HG02588 (cell line): ENCODE measurements at regions not wholly inside any gene's neighbourhood (a gene's known extent, or its start where the extent isn't known, plus 50 kb on each side); places are given as distances from the start of the nearest gene placed in this dataset.

Experiments
- ATAC-seq: cut with Tn5 transposase; IDR thresholded peaks from one replicate; pipeline ENCODE4 v1.9.1; 2021; ENCODE audit warnings: mild to moderate bottlenecking, moderate library complexity; ENCODE audit not compliant: unreplicated experiment

- ATAC-seq = no peak
Measured at GRCh38 chr14:100436745-100437406, 113.7 kb downstream of the SLC25A47 start.

- no peak for ATAC-seq
Measured at GRCh38 chr14:100438271-100438670, 115.1 kb downstream of the SLC25A47 start.

DNA sequence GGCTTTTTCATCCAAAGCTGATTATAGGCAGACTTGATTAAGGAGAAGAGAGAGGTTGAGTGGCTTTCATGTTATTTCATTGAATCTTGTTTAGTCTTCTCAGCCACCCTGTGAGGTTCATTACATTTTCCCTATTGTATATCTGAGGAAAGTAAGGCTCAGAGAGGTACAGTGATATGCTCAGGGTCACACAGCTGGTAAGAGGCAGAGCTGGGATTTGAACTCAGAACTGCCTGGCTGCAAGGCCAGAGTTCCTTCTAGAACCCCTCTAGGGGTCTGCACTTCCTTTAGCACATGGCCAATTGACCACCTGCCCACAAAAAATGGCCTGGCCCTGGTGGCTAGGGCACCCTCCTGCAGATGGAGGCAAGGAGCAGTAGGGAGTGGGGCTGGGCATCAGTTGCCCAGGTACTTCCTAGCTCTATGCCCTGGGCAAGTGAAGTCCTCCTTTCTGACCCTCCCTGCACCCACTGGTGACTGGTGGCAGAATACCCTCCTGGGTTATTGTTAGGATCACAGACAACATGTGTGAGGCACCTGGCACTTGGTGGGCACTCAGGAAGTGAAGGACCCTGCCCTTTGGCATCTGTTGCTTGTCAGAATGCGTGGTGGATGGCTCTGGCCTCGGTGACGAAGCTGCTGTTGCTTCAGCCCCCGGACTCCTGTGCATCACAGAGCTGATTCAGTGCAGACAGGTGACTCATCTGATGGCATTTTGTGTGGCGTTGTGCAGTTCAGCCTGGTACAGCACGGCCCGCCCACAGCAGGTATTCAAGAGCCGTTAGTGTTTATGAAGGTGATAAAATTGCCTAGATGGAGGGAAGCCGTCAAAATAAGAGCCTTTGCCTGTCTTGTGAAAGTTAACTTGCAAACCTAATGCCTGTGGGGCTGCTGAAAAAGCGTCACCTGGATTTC, 115.8 kb downstream of the SLC25A47 start:
- ATAC-seq = no peak

DNA sequence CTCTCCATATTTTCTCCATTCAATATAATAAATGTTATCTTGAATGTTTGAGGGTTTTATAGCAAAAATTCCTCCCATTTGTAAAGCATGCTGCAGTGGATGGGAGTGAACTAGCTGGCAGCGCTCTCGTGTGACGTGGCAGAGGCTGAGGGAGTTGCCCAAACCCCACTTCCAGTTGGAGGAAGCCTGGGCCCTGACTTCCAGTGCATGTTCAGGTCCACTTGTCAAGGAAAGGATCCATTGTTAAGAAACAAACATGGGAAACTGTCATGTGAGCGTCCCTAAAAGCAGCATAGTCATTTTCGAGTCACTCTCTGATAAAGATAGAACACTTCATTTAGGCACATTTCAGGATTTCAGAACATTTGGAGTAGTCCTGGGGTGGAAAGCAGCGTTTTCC, 116.6 kb downstream of the SLC25A47 start:
- ATAC-seq = no peak

GRCh38 chr14:100440207-100440631, 117.1 kb downstream of the SLC25A47 start:
- no peak for ATAC-seq

DNA sequence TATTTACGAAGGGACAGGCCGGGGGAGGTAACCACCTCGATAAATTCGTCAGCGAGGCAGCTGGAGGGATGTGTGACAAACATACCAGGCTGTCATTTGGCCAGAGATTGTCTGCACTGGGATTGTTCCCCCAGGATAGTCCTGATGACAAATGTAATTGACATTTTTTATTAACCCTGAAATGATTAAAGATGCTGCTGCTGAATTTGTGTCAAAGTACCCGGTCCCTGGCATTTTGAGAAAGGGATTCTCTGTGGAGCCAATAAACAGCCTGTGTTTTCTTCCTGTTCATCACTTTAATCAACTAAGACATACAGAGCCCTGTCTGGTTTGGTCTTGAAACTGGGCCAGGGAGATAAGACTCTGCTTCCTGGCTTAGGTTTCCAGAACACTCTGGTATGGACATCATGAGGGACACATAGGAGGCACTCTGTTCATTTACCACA, 117.6 kb downstream of the SLC25A47 start:
- ATAC-seq = no peak

DNA sequence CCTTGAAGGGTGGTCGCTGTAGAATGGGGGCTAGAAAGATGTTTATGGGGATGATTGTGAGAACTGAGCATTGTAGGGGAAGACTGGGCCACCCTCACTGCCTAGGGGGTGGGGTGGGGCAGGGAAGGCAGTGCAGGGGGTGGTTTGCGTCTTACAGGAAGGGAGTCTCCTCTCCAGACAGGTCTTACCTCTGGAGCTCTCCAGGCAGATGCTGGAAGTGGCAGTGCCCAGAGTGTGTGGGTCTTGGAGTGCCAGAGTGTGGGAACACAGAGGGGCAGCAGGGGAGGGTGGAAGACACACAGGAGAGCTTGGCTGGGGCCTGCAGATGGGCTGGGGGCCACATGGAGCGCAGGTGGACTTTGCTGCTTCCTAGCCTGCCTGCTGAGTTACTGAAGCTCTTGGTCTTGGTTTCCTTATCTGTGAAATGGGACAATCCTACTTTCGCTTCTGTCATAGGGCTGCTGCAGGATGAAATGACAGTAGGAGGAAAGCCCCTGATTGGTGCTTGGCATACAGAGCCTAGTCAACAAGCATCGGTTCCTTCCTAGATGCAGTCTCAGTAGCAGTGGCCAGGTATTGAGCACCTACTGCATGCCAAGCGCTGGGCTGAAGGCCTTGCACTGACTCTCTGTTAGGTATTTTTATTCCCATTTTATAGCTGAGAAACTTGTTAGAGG, 118.3 kb downstream of the SLC25A47 start:
- no peak for ATAC-seq

- no peak for ATAC-seq
Measured at GRCh38 chr14:100442036-100442435, 118.9 kb downstream of the SLC25A47 start.

DNA sequence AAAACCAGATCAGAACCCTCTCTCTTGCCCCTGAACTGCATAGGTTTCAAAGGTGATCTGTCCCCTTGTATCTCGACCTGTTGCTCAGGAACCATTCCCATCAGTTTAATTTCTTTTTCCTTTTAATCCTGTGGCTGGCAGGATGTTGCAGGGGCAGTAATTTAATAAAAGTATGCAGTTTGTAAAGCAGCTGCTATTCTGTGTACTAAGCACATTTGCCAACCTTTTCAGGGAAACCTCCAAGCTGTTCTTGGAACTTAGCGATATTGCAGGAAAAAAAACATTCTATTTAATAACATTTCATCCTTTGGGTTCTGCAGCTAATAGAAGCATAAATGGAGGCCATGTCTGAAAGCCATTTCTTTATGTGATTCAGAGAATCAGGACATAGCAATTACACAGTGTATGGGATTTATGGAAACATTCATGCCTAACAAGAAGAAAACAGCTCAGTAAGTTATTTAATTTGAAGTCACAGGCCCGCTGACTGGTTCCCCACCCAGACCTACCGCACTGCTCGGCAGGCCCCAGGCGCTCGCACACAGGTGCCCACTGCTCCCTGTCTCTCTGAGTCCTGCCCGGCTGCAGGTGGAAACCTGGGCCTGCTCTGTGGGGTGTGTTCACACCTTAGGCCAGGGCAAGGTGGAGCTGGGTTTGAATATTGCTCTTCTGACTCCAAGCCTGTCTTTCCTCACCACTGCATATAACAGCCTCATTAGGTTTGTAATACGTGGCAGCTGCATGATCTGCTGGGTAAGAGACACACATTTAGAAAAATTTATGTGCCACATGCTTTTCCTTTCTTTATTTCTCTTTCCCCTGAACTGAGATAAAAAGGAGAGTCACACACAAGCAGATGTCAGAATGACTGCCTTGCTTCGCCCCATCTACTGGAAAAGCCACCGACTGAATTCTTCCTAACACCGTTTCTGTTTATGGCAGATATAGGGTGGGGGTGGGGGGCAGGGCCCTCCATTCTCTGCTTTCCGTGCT, 119.7 kb downstream of the SLC25A47 start:
- ATAC-seq = no peak

DNA sequence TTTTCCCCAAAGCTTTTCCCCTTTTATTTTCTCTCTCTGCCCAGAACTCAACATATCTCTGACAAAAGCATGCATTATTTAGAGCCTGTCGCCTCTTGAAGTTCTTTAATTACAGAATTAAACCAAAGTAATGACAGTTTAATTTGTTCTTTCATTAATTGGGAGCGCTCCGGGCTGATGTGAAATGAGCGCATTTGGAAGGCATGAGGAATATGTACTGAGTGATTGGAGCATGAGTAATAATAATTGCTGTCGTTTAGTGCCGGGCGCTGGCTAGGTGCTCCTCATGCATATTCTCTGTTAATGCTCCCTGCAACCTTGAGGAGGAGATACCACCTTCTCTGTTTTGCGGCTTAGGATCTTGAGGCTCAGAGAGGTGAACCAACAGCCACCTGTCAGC, 120.5 kb downstream of the SLC25A47 start:
- ATAC-seq = no peak

DNA sequence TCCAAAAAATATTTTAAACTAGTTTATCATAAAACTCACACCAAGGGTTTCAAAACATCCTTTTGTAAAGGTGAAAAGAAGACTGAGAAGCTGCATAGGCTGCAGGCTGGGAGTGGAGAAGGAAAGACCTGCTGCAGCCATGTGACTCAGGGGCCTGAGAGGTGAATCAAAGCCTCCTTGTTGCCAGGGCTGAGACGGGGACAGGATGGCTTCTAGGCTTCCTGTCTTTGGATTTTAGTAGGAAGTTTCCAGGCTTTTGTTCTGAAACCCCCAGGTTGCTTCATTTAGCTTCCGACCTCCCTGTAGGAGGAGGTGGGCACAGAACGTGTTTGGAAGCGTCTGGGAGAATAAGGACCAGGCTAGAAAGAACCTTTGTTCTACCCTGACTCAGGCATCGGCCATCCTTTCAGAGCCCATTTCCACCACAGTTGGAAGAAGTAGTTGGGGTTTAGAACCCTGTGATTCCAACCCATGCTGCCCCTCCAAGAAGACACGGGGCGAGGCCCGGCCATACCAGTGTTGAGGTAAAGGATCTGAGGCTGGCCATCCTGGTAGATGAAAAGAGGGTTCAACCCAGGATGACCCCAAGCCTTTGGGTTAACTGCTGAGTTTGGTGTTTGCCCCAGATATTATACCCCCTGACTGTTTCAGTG, 122.4 kb downstream of the SLC25A47 start:
- ATAC-seq = no peak

GRCh38 chr14:100446572-100446971, 123.4 kb downstream of the SLC25A47 start:
- no peak for ATAC-seq

GRCh38 chr14:100448376-100448775, 125.2 kb downstream of the SLC25A47 start:
- ATAC-seq = no peak

- no peak for ATAC-seq
Measured at GRCh38 chr14:100449225-100449987, 126.3 kb downstream of the SLC25A47 start.

DNA sequence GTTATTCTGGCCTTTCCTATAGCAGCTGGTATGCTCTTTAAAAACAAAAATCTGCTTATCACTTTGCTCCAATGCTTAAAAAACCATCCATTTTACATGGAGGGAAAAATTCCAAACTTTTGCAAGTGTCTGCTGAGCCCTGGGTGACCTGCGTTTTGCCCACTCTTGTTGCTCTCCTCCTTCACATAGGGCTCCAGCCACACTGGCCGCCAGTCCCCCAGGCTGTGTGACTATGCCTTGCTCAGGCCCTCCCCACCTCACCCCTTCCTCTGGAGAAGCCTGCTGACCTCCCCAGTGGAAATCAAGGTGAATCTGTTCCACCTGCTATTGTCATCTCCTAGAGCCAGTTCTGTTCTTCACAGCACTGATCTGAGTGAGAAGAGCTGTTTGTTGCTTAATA, 126.9 kb downstream of the SLC25A47 start:
- ATAC-seq = no peak

- ATAC-seq = no peak
Measured at GRCh38 chr14:100450736-100451135, 127.6 kb downstream of the SLC25A47 start.

- no peak for ATAC-seq
Measured at GRCh38 chr14:100451264-100451663, 128.1 kb downstream of the SLC25A47 start.

DNA sequence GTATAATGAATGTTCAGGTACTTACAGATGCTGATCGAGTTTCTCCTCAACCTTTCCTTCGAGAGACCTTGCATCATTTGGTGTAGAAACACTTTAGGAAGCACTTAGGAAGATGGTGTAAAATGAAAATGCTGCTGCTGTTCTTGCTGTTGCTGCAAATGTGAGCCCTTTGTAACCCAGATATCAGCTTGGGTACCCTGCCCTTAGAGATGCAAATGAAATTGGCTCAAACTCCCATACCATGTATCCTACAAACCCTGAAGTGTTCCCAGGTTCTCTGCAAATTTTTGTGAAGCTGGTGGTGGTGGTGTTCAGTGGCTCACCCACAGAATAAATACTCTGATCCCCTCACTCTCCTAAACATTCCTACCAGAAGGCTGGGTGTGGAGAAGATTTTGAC, 130.8 kb downstream of the SLC25A47 start:
- no peak for ATAC-seq

GRCh38 chr14:100454437-100454836, 131.3 kb downstream of the SLC25A47 start:
- no peak for ATAC-seq
